Fibroblast of skin of right biceps (primary cell): ENCODE measurements at regions not wholly inside any gene's neighbourhood (a gene's known extent, or its start where the extent isn't known, plus 50 kb on each side); places are given as distances from the start of the nearest gene placed in this dataset.
A peak's percentile ranks its signal among the peaks of the same experiment; 100 is the strongest.
"Not testable (repeated sequence)": the region's sequence is repeated elsewhere in the genome, so short reads cannot be mapped to it uniquely, and the experiment has no call there.

Experiments
- DNase-seq: peaks from one replicate; pipeline ENCODE4 v3.0.0-alpha.2; 2013

- DNase-seq, result no peak
Measured at GRCh38 chr14:71444030-71444822, 488.0 kb upstream of the RGS6 start.

GRCh38 chr14:71448431-71449315 is 483.6 kb upstream of the RGS6 start:
- DNase-seq, result no peak

- no peak for DNase-seq
Measured at GRCh38 chr14:71449316-71450055, 482.7 kb upstream of the RGS6 start.

- DNase-seq, result no peak
Measured at GRCh38 chr14:71451501-71451900, 480.7 kb upstream of the RGS6 start.

GRCh38 chr14:71452539-71452938 is 479.7 kb upstream of the RGS6 start:
- DNase-seq, result no peak

GRCh38 chr14:71452987-71453386 is 479.2 kb upstream of the RGS6 start:
- peak; percentile 17 for DNase-seq

GRCh38 chr14:71454010-71454409 is 478.2 kb upstream of the RGS6 start:
- no peak for DNase-seq

DNA sequence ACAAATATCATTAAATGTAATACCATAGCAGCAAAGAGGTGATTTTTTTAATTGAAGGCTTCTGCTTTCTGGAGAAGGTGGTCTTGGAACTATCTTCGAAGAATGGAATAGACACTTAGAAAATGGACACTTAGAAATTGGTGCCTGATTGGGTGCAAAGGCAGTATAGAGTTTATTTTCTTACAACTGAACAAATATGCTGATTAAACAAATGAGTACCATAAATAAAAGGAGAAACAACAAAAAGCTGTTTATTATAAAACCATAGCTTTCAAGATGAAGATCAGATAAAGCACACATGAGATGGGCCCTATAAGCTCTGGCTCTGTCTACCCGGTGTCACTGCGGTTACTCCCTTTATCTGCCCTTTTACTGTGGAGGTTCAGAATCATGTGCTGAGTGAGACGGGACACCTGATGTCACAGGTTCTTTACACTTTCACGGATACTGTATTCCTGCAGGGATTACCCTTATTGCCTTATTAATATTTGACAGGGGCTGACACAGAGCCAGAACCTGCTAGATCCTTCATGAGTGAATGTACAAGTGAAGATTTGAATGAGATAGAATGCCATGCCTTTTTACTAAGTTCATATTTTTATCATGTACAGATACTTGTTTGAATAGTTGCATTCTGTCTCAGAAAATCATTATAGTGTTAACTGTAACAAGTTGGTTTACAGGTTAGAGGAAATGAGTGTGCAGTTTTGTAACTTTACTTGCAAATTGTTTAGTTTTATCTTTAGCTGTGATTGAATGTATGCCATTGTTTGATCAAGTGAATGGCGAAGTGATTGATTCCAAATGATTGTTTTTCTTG is 477.5 kb upstream of the RGS6 start:
- no peak for DNase-seq

- peak; percentile 23 for DNase-seq
Measured at GRCh38 chr14:71460091-71460490, 472.1 kb upstream of the RGS6 start.

GRCh38 chr14:71461617-71462016 is 470.6 kb upstream of the RGS6 start:
- DNase-seq, result not testable (repeated sequence)

DNA sequence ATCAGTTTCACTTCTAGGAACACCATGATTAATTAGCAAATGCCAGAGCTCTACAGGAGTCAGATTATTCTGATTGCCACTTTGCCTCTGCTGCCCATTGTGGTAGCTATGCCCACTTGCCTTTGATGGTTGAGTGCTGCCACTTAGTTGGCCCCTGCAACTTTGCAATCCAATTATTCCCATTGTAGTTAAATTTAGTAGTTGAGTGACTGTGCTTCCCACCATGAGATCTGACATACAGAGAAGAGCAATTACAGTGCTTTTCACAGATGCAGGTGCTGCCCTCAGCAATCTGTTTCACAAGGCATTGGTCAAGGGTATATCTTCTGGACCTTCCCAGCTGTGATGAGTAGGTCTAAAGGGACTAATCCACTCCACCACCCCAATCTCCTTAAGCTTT is 468.4 kb upstream of the RGS6 start:
- no peak for DNase-seq

DNA sequence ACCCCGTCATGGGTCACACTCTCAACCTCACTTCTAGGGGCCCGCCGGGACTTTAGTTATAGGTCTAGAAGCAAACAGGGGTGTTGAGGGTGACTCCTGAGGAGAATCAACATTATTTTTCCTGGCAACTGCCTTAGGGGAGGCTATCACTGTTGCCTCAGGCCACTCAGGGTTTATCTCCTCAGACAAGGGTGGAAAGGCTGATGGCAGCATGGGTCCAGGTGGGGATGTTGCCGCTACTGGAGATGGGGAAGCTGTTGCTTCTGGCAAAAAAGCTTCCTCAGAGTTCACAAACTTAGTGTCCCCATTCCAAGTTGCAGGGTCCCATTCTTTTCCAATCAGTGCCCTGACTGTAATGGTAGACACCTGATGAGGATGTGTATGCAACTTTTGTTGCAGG is 467.4 kb upstream of the RGS6 start:
- no peak for DNase-seq

GRCh38 chr14:71465316-71465715 is 466.9 kb upstream of the RGS6 start:
- peak; percentile 48 for DNase-seq

- DNase-seq, result no peak
Measured at GRCh38 chr14:71466251-71466650, 466.0 kb upstream of the RGS6 start.

- no peak for DNase-seq
Measured at GRCh38 chr14:71466946-71467345, 465.3 kb upstream of the RGS6 start.

GRCh38 chr14:71467361-71467811 is 464.8 kb upstream of the RGS6 start:
- peak; percentile 75 for DNase-seq

DNA sequence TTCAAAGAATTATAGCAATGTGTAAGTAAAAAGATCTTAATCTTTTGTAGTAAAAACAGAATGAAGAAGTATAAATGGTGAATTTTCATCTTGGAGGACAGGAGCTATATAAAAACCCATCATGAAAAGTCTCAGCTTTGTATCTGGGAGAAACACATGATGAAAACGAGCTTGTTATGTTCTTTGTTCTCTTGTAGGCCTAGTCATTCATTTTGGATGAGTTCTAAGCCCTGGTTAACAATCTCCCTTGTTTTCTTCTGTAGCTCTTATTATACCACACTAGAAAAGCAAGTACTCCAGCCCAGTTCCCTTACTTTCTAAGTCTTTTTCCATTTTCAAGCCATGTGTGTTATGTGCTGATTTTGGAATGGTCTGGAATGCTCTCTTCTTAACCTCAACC is 463.5 kb upstream of the RGS6 start:
- no peak for DNase-seq

- no peak for DNase-seq
Measured at GRCh38 chr14:71469643-71470335, 462.4 kb upstream of the RGS6 start.

GRCh38 chr14:71471634-71472355 is 460.4 kb upstream of the RGS6 start:
- no peak for DNase-seq

DNA sequence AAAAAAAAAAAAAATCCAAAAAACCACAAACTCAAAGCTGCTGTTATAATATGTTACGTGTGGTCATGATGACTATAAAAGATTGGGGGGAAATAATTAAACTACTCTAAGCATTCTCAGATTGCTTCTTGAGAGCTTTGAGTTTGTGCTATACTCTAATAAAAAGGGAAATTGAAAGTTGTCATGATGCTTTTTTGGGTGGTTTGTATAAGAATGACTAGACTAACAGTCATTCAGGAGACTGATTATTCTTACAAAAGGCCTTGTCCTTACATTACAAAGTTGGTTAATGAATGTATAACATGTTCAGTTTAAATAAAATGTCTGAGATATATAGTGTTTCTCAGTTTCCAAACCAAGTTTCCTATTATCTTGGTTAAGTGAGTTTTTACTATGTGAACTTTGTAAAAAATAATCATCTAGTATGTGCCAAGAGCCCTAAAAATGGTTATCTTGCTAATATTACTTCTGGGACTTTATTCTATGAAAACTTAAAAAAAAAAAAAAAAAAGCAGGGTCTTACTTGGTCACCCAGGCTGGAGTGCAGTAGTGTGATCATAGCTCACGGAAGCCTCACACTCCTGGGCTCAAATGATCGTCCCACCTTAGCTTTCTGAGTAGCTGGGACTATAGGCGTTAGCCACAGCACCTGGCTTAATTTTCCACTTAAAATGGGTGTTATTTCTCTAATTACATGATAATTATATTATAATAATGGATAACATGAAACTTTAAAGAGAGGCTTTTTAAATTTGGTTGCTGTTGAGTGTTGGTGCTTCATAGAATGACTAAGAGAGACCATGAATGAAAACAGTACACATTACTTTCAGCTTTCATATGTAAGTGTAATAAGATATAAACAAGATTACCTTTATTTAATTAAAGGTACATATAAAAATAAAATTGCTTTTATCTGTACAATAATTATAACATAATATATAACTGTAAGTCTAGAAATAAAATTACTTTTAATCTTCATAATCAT is 459.6 kb upstream of the RGS6 start:
- DNase-seq, result peak; percentile 75
